ENCODE measurements at regions not wholly inside any gene's neighbourhood (a gene's known extent, or its start where the extent isn't known, plus 50 kb on each side); places are given as distances from the start of the nearest gene placed in this dataset.

- TF ChIP-seq ZBTB33 (IDR thresholded peaks at IDR 0.05) (no peak), CTCF (IDR thresholded peaks at IDR 0.05; ENCODE audit: low read depth, low read length, missing input control) (no peak), YY1 (IDR thresholded peaks at IDR 0.05) (no peak), TAF1 (conservative IDR thresholded peaks at IDR 0.05) (no peak), MAX (IDR thresholded peaks at IDR 0.05) (no peak), SP1 (IDR thresholded peaks at IDR 0.05) (no peak), REST (IDR thresholded peaks at IDR 0.05) (no peak), ATF3 (IDR thresholded peaks at IDR 0.05) (no peak), EGR1 (IDR thresholded peaks at IDR 0.05; ENCODE audit: low read depth in 2 of 2) (no peak), HNF4G (IDR thresholded peaks at IDR 0.05) (no peak), GABPA (IDR thresholded peaks at IDR 0.05 in 1 of 2, conservative IDR thresholded peaks at IDR 0.05 in 1 of 2) (no peak), RAD21 (IDR thresholded peaks at IDR 0.05) (no peak), HNF4A (conservative IDR thresholded peaks at IDR 0.05) (no peak)
These were observed 172.7 kb upstream of the IL15 start for GRCh38 chr4:141463678-141464077.
